Left lung (tissue), 4 donors: ENCODE measurements at regions not wholly inside any gene's neighbourhood (a gene's known extent, or its start where the extent isn't known, plus 50 kb on each side); places are given as distances from the start of the nearest gene placed in this dataset.

Source experiments
- ATAC-seq: fragments of 200-7000 bp; cut with Tn5 transposase; one replicate; pipeline ENCODE4 v1.9.1; 2020; ENCODE audit warnings: moderate library complexity
- DNase-seq, 4 donors: peaks; one replicate each; pipeline ENCODE4 v3.0.0-alpha.2; 2013 to 2020
- H3K27ac ChIP-seq, 2 donors: fragments of 200-600 bp; sonication (generic) in 1 of 2; one replicate each; pipeline versions ENCODE4 v1.5.0 to v1.8.0; 2020 to 2021
- H3K27me3 ChIP-seq, 2 donors: fragments of 200-600 bp; sonication (generic) in 1 of 2; one replicate each; pipeline versions ENCODE4 v1.5.0 to v1.8.0; 2020 to 2021
- H3K36me3 ChIP-seq, 2 donors: fragments of 200-600 bp; sonication (generic) in 1 of 2; one replicate each; pipeline versions ENCODE4 v1.5.0 to v1.8.0; 2020 to 2021
- H3K4me1 ChIP-seq, 2 donors: fragments of 200-600 bp; one replicate each; pipeline ENCODE4 v1.8.0; 2021
- H3K4me3 ChIP-seq, 2 donors: fragments of 200-600 bp; sonication (generic) in 1 of 2; one replicate each; pipeline versions ENCODE4 v1.5.0 to v1.8.0; 2020 to 2021; ENCODE audit warnings: mild to moderate bottlenecking in 1 of 2
- H3K9me3 ChIP-seq, 2 donors: fragments of 200-600 bp; sonication (generic) in 1 of 2; one replicate each; pipeline versions ENCODE4 v1.5.0 to v1.8.0; 2020 to 2021
- intact Hi-C, 2 donors: fragments of 100-400 bp; cut with DNase I; formaldehyde crosslinking; loops; one replicate each; pipeline versions ENCODE4 v1.11.2 to v1.14.2; 2022
- TF ChIP-seq, protein P1 (sequence below), 2 donors: fragments of 200-600 bp; sonication (generic) in 1 of 2; IDR thresholded peaks; one replicate each; pipeline versions ENCODE4 v1.5.0 to v1.8.0; 2021; ENCODE audit warnings: antibody characterized with exemption in 2 of 2
- donor health status: DM: no; HTN: yes; CAD: no.
- donor health status: DM: no; HTN: no; CAD: no.

- peak in 3 of 4 donors; percentile 23 to 69 (median 25) for DNase-seq
- no peak for ATAC-seq
- Histone ChIP-seq H3K27me3 (no peaks in the 10 kb centered on the region), H3K4me3 (no peak overlapping the region), H3K27ac (no peak overlapping the region), H3K9me3 (no peaks in the 10 kb centered on the region), H3K36me3 (no peaks in the 10 kb centered on the region), H3K4me1 (no peaks in the 10 kb centered on the region)
- TF ChIP-seq, protein P1, sequence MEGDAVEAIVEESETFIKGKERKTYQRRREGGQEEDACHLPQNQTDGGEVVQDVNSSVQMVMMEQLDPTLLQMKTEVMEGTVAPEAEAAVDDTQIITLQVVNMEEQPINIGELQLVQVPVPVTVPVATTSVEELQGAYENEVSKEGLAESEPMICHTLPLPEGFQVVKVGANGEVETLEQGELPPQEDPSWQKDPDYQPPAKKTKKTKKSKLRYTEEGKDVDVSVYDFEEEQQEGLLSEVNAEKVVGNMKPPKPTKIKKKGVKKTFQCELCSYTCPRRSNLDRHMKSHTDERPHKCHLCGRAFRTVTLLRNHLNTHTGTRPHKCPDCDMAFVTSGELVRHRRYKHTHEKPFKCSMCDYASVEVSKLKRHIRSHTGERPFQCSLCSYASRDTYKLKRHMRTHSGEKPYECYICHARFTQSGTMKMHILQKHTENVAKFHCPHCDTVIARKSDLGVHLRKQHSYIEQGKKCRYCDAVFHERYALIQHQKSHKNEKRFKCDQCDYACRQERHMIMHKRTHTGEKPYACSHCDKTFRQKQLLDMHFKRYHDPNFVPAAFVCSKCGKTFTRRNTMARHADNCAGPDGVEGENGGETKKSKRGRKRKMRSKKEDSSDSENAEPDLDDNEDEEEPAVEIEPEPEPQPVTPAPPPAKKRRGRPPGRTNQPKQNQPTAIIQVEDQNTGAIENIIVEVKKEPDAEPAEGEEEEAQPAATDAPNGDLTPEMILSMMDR (IDR thresholded peaks at IDR 0.05) = no peak
- intact Hi-C loops = no loop called here
Observed at GRCh38 chr5:166962461-166962860, 1329.0 kb upstream of the WWC1 start.

DNA sequence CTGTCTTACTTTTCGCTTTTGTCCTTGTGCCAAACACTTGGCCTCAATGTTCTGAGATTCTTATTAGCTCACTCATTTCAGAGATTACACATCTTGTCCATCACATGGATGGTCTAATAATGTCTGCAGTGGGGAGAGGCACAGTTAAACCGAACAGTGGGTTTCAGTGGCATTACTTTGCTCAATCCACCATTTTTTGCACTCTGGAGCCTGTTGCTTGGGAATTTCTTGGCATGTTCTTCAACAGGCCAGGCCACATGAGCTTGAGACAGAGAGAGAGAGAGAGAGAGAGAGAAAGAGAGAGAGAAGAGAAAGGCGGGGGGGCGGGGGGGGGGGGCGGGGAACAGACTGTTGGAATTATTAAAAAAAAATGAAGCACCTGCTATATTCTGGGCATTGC lies 1327.8 kb upstream of the WWC1 start:
- Histone ChIP-seq H3K4me1 (no peaks in the 10 kb centered on the region), H3K27me3 (no peaks in the 10 kb centered on the region), H3K27ac (no peak overlapping the region), H3K36me3 (no peaks in the 10 kb centered on the region), H3K4me3 (no peak overlapping the region), H3K9me3 (no peaks in the 10 kb centered on the region)
- TF ChIP-seq, protein P1 (IDR thresholded peaks at IDR 0.05) = no peak
- ATAC-seq (no peak), DNase-seq (no peak)
- intact Hi-C loops = no loop called here

DNA sequence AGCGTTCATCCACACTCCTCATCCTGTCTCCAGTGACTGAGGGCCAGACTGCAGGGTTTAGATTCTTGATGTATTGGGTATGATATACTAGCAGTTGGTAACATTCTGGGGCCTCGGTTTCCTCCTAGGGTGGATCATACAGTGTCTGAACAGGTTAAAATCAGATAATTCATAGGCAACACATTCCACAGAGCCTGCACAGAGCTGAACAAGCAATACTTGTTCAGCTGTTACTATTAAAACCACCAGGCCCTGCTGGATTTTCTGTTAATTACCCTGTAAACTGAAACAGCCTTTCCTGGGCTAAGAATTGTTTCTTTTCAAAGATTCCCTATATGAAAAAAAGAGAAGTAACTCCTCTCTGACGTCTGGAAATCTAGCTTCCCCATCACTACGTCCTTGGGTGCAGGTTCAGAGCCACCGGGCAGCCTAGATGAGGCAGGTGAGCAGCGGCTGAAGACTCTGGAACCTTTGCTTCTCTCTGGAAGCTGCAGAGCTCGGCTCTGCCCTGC lies 1313.5 kb upstream of the WWC1 start:
- H3K4me1 ChIP-seq = peaks cover 0 to 7% of the 10 kb centered on the region in 2 donors
- DNase-seq (no peak), ATAC-seq (no peak)
- H3K9me3 ChIP-seq = no peaks in the 10 kb centered on the region
- H3K36me3 ChIP-seq = no peaks in the 10 kb centered on the region
- TF ChIP-seq, protein P1 (IDR thresholded peaks at IDR 0.05) = no peak
- peaks cover 17 to 33% of the 10 kb centered on the region in 2 donors for H3K27me3 ChIP-seq
- intact Hi-C loops = no loop called here
- H3K27ac ChIP-seq = no peak overlapping the region
- H3K4me3 ChIP-seq = no peak overlapping the region

DNA sequence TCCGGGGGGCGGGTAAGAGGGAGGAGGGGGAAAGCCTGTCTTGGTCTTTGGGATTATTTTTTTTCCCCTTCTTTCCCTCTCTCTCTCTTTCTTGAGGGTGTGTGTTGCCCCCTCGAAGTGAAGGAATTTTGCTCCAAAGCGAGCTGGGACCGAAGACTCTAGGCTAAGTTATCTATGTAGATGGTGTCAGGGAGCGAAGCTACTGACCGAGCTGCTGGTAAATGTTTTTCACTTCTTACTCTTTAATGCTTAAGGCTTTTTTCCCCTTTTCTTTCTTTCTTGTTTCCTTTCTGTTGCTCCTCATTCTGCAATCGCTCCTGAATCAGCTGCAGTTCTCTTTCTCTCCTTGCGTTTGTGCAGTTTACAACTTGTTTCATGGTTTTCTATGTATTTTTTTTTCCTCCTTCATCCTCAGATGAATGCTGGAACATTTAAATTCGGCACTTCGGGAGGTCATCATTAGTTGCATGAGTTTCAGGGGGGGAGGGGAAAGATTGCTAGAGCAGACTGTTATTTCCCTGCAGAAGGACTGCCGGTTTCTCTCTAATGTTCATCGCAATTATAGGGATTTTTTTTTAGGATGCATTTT lies 1312.0 kb upstream of the WWC1 start:
- no peak for ATAC-seq
- H3K36me3 ChIP-seq = no peaks in the 10 kb centered on the region
- TF ChIP-seq, protein P1 (IDR thresholded peaks at IDR 0.05) = no peak
- intact Hi-C loops = no loop called here
- H3K27ac ChIP-seq = no peak overlapping the region
- H3K9me3 ChIP-seq = no peaks in the 10 kb centered on the region
- peak overlapping the region in 1 of 2 donors; percentile 13 for H3K4me3 ChIP-seq
- H3K4me1 ChIP-seq = peaks cover 0 to 7% of the 10 kb centered on the region in 2 donors
- H3K27me3 ChIP-seq = peaks cover 17 to 33% of the 10 kb centered on the region in 2 donors
- DNase-seq = no peak

DNA sequence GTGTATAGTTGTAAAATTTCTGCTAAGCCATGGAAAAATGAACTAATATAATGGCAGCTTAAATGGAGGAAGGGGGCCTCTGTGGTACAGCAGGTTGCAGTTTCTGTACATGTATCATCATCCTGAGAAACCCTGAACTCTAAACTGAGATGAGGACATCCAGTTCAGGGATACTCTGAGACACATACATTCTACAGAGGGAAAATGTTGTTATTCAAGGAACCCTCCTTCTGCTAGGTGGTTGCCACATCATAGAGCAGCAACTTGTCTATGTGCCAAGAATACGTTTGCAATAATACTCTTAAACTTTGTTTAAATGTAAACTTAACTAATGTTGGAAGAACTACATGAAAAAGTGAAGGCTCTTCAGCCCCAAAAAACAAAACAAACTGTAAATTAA lies 1310.8 kb upstream of the WWC1 start:
- DNase-seq (no peak), ATAC-seq (no peak)
- H3K27me3 ChIP-seq = peaks cover 17 to 33% of the 10 kb centered on the region in 2 donors
- no peaks in the 10 kb centered on the region for H3K9me3 ChIP-seq
- TF ChIP-seq, protein P1 (IDR thresholded peaks at IDR 0.05) = no peak
- no peak overlapping the region for H3K27ac ChIP-seq
- H3K36me3 ChIP-seq = no peaks in the 10 kb centered on the region
- intact Hi-C loops = no loop called here
- H3K4me1 ChIP-seq = peaks cover 0 to 7% of the 10 kb centered on the region in 2 donors
- no peak overlapping the region for H3K4me3 ChIP-seq
